Panc1 (cell line): ENCODE measurements at regions not wholly inside any gene's neighbourhood (a gene's known extent, or its start where the extent isn't known, plus 50 kb on each side); places are given as distances from the start of the nearest gene placed in this dataset.

Experiments used
- ATAC-seq: fragments of 200-7000 bp; cut with Tn5 transposase; 2 replicates; pipeline ENCODE4 v1.9.1; 2020; ENCODE audit warnings: mild to moderate bottlenecking, moderate library complexity
- BruUV-seq: library from RNA; stranded (reverse); fragments of 400-500 nt; replicated peaks from 2 replicates; lab custom pipeline; 2021; lab: Mats Ljungman, UMichigan
- CTCF ChIA-PET: fragments of 300-600 bp; sonication (Branson Sonifier 250); formaldehyde crosslinking; loops from one replicate; lab custom pipeline; 2022; ENCODE audit warnings: antibody characterized with exemption; lab: Charles Lee
- POLR2A ChIA-PET: fragments of 300-600 bp; sonication (Branson Sonifier 250); formaldehyde crosslinking; loops from one replicate; lab custom pipeline; 2022; ENCODE audit warnings: antibody characterized with exemption; lab: Charles Lee
- DNase-seq: peaks from one replicate; pipeline ENCODE4 v3.0.0-alpha.2; 2010; ENCODE audit warnings: low read depth, low spot score
- H3K27ac ChIP-seq: 2 replicates; pipeline ENCODE4 v1.5.1; 2011; ENCODE audit warnings: mild to moderate bottlenecking, low read length, inconsistent platforms
- H3K27me3 ChIP-seq: fragments of 200-500 bp; sonication (Bioruptor generic); 2 replicates; pipeline ENCODE4 v1.6.0; 2014; ENCODE audit warnings: low read length, inconsistent platforms; ENCODE audit not compliant: control insufficient read depth, insufficient read depth
- H3K36me3 ChIP-seq: fragments of 200-500 bp; sonication (Bioruptor generic); 2 replicates; pipeline ENCODE4 v1.5.1; 2014; ENCODE audit warnings: inconsistent platforms, mild to moderate bottlenecking, low read length, moderate library complexity; ENCODE audit not compliant: control insufficient read depth, insufficient read depth
- H3K4me1 ChIP-seq: 2 replicates; pipeline ENCODE4 v1.5.1; 2011; ENCODE audit warnings: inconsistent platforms, mild to moderate bottlenecking, low read length, moderate library complexity; ENCODE audit not compliant: control insufficient read depth, insufficient read depth
- H3K4me3 ChIP-seq, 2 experiments: 2 replicates each; pipeline ENCODE4 v1.5.1; 2011 to 2012; ENCODE audit warnings: low read depth in 2 of 2, low read length in 2 of 2, mild to moderate bottlenecking in 2 of 2, inconsistent platforms in 1 of 2, moderate library complexity in 1 of 2
- H3K9me3 ChIP-seq: fragments of 200-500 bp; sonication (Bioruptor generic); 2 replicates; pipeline ENCODE4 v1.5.1; 2014; ENCODE audit warnings: low read depth, mild to moderate bottlenecking, inconsistent platforms, low read length, moderate library complexity; ENCODE audit not compliant: control insufficient read depth, insufficient read depth
- CTCF ChIP-seq: fragments of 450-650 bp; IDR thresholded peaks from 2 replicates; pipeline ENCODE4 v1.5.1; 2017; ENCODE audit warnings: mild to moderate bottlenecking
- POLR2AphosphoS5 ChIP-seq: IDR thresholded peaks from 2 replicates; pipeline ENCODE4 v1.6.1; 2012; ENCODE audit warnings: mild to moderate bottlenecking, low read depth, low read length, moderate library complexity
- REST ChIP-seq, 2 experiments: IDR thresholded peaks; 2 replicates each; pipeline ENCODE4 v1.6.1; 2011 to 2012; ENCODE audit warnings: low read depth in 2 of 2, control low read depth in 1 of 2, low read length in 1 of 2, mild to moderate bottlenecking in 1 of 2, moderate library complexity in 1 of 2; ENCODE audit not compliant: insufficient read depth in 1 of 2
- SIN3A ChIP-seq: IDR thresholded peaks from 2 replicates; pipeline ENCODE4 v1.6.1; 2012; ENCODE audit warnings: low read depth, mild to moderate bottlenecking, low read length, moderate library complexity, borderline replicate concordance; ENCODE audit not compliant: insufficient read depth
- TCF7L2 ChIP-seq: IDR thresholded peaks from 2 replicates; pipeline ENCODE4 v1.6.1; 2011; ENCODE audit warnings: mild to moderate bottlenecking, low read depth, low read length, inconsistent platforms
- in situ Hi-C: cut with HindIII; loops from 2 replicates; pipeline ENCODE4 v1.10.0; 2016; ENCODE audit warnings: low sequenced_read_pairs, low pct_unique_long_range_greater_than_20kb
- intact Hi-C: fragments of 100-400 bp; cut with micrococcal nuclease; formaldehyde crosslinking; loops from one replicate; pipeline ENCODE4 v1.10.0; 2022; ENCODE audit not compliant: unreplicated experiment

- CTCF ChIA-PET, result no interaction called here
- no peak for ATAC-seq
- no peak for DNase-seq
Measured at GRCh38 chr2:195388028-195388427, 269.0 kb upstream of the SLC39A10 start.

GRCh38 chr2:195382186-195382585 is 274.8 kb upstream of the SLC39A10 start:
- no peak overlapping the region for H3K27ac ChIP-seq
- no peak overlapping the region for H3K4me3 ChIP-seq
- BruUV-seq, result no TSS peak
- no peaks in the 10 kb centered on the region for H3K9me3 ChIP-seq
- TF ChIP-seq CTCF (no peak), POLR2AphosphoS5 (no peak), REST (IDR thresholded peaks at IDR 0.05; ENCODE audit: insufficient read depth in 1 of 2, low read depth in 2 of 2, low read length in 1 of 2) (no peak), SIN3A (no peak), TCF7L2 (no peak)
- no peaks in the 10 kb centered on the region for H3K27me3 ChIP-seq
- intact Hi-C loops (no loop called here), in situ Hi-C loops (no loop called here)
- DNase-seq (no peak), ATAC-seq (no peak)
- H3K4me1 ChIP-seq, result no peaks in the 10 kb centered on the region
- no peaks in the 10 kb centered on the region for H3K36me3 ChIP-seq
- POLR2A ChIA-PET, result no interaction called here
- CTCF ChIA-PET, result no interaction called here

More at GRCh38 chr2:195388028-195388427, 269.0 kb upstream of the SLC39A10 start:
- Histone ChIP-seq H3K27me3 (no peaks in the 10 kb centered on the region), H3K27ac (no peak overlapping the region), H3K4me1 (no peaks in the 10 kb centered on the region), H3K36me3 (no peaks in the 10 kb centered on the region), H3K4me3 (no peak overlapping the region), H3K9me3 (no peaks in the 10 kb centered on the region)
- BruUV-seq, result no TSS peak
- POLR2A ChIA-PET, result interaction anchor here (0.6 kb wide), 1 partner anchor 270 kb away, joined by 4 read pairs; no protein-coding TSS in a partner anchor
- in situ Hi-C loops, result no loop called here
- TF ChIP-seq TCF7L2, result no peak
- no peak for TF ChIP-seq CTCF
- TF ChIP-seq REST (IDR thresholded peaks at IDR 0.05; ENCODE audit: insufficient read depth in 1 of 2, low read depth in 2 of 2, low read length in 1 of 2), result no peak
- no peak for TF ChIP-seq POLR2AphosphoS5
- no peak for TF ChIP-seq SIN3A
- intact Hi-C loops, result no loop called here
